GM18909 (cell line): ENCODE measurements at regions not wholly inside any gene's neighbourhood (a gene's known extent, or its start where the extent isn't known, plus 50 kb on each side); places are given as distances from the start of the nearest gene placed in this dataset.

Source experiments
- ATAC-seq: cut with Tn5 transposase; IDR thresholded peaks from one replicate; pipeline ENCODE4 v1.9.1; 2021; ENCODE audit warnings: mild to moderate bottlenecking; ENCODE audit not compliant: unreplicated experiment, poor library complexity

DNA sequence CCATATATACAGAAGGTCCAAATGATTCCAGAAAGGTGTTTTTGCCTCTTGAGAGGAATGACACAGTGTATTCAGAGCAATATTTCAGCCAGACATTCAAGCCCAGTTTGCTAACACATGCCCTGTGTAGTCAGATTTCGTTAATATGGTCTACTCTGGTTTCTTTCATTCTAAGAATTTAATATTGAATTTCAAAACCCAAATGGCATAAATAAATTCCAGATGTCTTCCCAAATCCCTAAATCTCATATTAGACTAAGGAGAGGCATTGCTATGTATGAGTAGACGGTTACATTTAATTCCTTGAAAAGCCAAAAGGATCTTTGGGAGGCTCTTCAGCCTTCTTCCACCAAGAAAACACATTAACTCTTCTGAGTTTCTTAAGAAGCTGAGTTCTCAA lies 66.3 kb upstream of the C1QTNF7 start:
- ATAC-seq = no peak

DNA sequence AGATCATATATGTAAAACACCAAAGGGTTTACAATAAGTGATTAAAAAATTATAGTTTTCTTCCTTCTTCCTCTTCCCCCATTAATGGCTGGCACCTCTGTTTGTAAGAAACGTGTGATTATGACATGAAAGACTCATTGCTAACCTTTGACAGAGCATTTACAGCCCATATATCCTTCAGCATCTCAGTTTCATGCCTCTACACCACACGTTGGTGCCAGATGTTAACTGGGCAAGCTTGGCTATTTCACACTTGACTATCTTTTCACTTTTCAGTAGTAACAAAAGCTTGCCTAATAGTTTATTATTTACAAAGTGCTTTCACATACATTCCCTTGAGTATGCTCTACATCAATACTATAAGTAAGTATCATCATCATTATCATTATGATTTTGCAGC lies 65.3 kb upstream of the C1QTNF7 start:
- no peak for ATAC-seq

DNA sequence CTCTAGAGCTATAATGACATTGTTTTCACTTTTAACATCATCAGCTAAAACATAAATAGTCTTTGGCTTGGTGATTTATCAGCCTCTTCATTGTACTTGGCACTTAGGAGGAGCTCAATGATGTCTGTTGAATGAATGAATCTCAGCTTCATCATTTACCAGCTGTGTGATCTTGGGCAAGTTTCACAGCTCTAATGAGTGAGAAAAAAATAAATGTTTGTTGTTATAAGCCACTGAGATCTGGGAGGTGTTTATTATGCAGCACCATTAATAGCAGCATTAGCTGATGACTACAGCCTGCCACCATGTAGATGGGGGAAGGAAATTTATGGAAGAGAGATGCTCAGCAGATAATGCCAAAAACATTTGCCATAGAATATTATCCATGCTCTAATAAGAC lies 63.6 kb upstream of the C1QTNF7 start:
- no peak for ATAC-seq

DNA sequence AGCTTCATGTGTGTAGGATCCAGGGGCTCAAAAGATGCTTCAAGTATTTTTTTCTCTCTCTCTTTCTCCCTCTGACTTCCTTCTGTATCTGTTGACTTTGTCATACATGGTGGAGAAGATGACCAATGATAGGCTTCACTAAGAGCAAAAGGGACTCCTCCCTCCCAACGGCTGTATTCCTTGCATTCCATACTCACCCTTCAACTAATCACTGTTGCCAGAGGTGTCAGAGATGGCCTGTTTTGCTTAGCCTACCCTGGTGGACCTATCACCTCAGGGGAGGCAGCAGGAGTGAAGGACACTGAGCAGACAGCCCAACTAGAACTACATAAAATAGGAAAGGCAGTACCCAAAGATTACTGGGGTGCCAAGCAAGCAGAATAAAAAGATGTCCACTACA lies 62.2 kb upstream of the C1QTNF7 start:
- ATAC-seq = no peak

DNA sequence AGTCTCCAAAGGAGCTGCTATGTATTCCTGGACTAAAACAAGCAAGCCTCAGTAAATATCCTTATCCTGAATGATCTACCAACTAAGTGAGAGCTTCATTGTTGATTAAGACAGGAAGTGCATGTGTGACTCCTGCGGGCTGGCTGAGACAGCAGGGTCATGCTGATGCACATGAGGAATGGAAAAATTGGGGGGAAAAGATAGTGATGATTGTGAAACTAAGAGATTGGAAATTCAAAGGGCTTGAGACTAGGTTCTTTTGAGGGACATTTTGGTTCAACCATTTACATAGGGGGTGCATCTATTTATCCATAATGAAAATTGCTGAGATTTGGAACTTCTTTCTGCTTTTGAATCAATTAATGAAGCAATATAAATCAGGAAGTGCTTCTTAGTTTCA lies 61.1 kb upstream of the C1QTNF7 start:
- ATAC-seq = no peak

DNA sequence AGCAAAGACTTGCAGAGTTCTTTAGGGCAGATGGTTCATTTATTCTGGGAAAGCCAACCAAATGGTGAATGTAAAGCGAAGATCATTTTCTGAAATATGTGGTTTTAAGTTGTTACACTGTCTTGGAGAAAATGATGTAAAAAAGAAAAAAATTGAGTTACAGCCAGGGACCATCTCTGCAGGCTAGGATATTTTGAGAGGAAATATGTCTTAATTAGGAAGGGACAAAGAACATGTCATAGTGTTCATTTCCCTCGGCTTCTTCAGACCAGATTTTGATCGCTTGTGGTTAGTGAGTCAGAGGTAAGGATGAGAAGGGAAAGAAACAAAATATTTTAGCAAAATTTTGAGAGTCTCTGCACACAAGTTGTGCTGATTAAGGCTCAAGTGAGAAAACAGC lies 59.0 kb upstream of the C1QTNF7 start:
- no peak for ATAC-seq

DNA sequence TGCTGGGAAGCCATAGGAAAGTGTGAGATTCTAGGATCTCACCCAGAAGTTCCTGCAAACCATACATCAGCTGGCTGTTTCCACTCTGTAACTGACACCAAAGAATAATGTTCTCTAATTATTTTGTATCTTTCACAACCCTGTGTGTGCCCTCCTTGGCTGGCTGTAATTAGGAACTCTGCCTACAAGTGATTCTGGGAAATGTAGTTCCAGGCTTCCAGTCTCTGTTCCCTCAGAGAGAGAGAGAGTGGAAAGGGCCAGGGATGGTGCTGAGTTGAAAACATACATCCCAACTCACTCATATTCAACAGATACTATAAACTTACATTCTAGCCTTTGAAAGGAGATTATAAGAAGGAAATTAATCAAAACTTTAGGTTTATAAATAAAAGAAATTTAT lies 57.5 kb upstream of the C1QTNF7 start:
- no peak for ATAC-seq

DNA sequence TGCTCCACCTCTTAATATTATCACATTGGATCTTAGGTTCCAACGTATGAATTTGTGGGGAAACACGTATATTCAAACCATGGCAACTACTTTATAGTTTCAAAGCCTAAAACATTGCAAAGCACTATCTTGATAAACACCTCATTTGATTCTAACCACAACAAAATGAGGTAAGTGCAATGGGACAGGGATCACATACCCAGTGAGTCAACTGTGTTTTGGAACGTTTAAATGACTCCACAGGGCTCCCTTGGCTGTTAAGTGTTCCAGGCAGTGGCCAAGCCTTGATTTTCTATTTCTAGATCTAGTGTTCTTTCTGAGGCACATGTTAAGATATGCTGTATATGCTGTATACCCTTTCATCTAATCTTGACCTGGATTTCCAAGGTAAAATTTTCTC lies 54.5 kb upstream of the C1QTNF7 start:
- ATAC-seq = no peak

DNA sequence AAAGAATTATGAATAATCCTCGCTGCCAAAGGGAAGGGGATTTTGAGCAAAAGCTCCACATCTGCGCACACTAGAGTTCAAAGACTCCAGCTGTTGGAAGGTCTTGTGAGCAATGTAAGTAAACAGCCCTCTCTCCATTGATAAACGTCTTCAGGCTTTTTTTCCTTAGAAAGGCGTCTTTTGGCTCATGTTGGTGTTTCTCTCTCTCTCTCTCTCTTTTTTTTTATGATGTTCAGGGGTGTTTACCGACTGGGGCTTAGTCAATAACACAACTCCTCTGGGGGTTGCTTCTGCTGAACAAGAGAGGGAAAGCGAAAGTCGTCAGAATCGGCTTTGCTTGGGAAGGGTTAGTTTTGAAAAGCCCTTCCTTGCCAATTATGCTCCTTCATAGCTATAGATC lies 53.2 kb upstream of the C1QTNF7 start:
- no peak for ATAC-seq

DNA sequence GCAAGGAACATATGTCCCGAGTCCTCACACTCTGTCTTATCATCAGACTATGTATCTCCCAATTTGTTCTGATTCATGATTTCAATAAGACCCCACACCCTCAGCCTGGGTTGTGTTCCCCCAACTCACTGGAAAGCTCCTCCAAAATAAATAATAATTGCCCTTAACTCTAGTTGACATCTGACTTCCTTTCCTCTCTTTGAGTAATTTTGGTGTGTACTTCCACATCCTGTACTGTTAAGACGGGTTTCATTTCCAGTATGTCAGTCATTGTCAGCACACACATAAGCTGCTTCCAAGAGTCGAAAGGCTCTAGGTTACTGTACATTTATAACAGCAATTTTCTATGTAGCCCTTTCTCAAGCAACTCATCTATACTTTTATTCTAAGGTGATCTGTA lies 52.2 kb upstream of the C1QTNF7 start:
- peak; percentile 60 for ATAC-seq

DNA sequence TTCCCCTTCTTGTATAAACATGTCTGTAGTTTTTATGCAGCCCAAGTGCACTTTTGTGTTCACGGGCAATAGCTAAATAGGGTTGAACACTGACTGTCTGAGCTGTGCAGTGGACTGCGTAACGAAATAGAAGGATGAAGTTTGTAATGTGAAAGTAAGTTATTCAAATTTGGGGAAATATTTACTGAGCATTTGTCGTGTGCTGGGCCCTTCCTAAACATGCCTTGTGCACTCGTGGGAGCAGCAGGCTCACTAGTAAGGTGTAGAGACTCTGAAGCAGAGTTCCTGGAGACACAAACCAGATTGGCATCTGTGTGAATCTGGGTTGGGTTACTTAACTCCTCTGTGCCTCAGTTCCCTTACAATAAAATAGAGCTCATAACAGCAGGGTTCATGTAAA lies 51.7 kb upstream of the C1QTNF7 start:
- ATAC-seq = peak; percentile 30

DNA sequence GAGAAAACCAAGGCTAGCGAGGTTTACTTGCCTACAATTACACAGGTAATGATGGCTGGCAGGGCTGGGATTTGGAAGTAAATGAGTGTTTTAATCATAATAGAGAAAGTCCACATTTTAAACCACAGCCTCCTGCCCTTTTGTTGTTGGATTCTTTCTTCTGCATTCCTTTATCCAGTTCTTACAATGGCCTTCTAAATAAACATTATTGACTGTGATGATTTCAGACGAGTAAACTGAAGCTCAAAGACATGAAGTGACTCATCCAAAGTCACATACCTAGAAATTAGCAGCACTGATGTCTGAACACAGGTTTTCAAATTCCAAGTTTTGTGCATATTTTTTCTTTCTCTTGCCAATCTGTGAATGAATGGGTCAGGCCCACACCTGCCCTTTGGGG lies 51.2 kb upstream of the C1QTNF7 start:
- ATAC-seq = no peak
